Upper lobe of left lung (tissue), 4 donors: ENCODE measurements at regions not wholly inside any gene's neighbourhood (a gene's known extent, or its start where the extent isn't known, plus 50 kb on each side); places are given as distances from the start of the nearest gene placed in this dataset.

Source experiments
- CTCF ChIP-seq, 6 experiments: fragments of 450-650 bp in 4 of 6; fragments of 200-600 bp in 2 of 6; sonication (generic) in 2 of 6; IDR thresholded peaks; one replicate each; pipeline ENCODE4 v1.5.1; 2016 to 2019; ENCODE audit warnings: antibody characterized with exemption in 6 of 6
- POLR2AphosphoS5 ChIP-seq, 2 donors: sonication (generic); formaldehyde crosslinking; IDR thresholded peaks; one replicate each; pipeline ENCODE4 v1.5.1; 2017; ENCODE audit warnings: antibody characterized with exemption in 2 of 2

DNA sequence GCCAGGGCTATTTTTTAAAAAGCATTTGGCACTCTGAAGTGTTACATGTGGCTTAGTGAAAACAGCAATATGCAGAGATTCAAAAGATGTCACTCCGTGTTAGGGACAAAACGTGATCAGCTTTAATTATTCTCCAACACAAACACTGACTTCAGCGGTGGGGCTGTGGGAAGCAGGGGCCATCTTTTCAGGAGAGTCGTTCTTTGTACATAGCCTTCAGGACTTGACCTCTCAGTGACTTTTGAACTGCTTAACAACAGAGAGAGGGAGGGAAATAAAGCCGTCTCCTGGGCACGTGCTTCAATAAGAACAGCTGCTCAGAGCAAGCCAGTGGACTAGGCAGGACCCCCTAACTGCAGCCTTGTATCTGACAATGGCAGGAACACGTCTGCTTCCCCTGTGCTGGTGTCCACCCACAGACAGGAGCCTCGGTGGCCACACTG is 95.0 kb upstream of the HDAC4 start:
- TF ChIP-seq CTCF (IDR thresholded peaks at IDR 0.05) (no peak), POLR2AphosphoS5 (IDR thresholded peaks at IDR 0.05) (no peak)
